Aorta (tissue), 5 donors: ENCODE measurements at regions not wholly inside any gene's neighbourhood (a gene's known extent, or its start where the extent isn't known, plus 50 kb on each side); places are given as distances from the start of the nearest gene placed in this dataset.

Experiments used
- ATAC-seq: fragments of 200-7000 bp; cut with Tn5 transposase; one replicate; pipeline ENCODE4 v1.9.1; 2022; ENCODE audit warnings: moderate library complexity; ENCODE audit not compliant: low FRiP score
- DNase-seq, 2 donors: peaks; one replicate each; pipeline ENCODE4 v3.0.0-alpha.2; 2020
- H3K27ac ChIP-seq, 2 donors: one replicate each; pipeline ENCODE4 v1.5.1; 2013; ENCODE audit warnings: low read length in 2 of 2, mild to moderate bottlenecking in 2 of 2, moderate library complexity in 2 of 2, control low read depth in 1 of 2, inconsistent platforms in 1 of 2, low read depth in 1 of 2
- H3K27me3 ChIP-seq, 2 donors: one replicate each; pipeline ENCODE4 v1.6.1; 2013; ENCODE audit warnings: control low read depth in 1 of 2, low read length in 1 of 2, mild to moderate bottlenecking in 1 of 2, moderate library complexity in 1 of 2; ENCODE audit not compliant: insufficient read depth in 2 of 2, control insufficient read depth in 1 of 2
- H3K36me3 ChIP-seq, 2 donors: one replicate each; pipeline ENCODE4 v1.6.1; 2013; ENCODE audit warnings: control low read depth in 1 of 2, low read length in 1 of 2, mild to moderate bottlenecking in 1 of 2; ENCODE audit not compliant: insufficient read depth in 2 of 2, control insufficient read depth in 1 of 2
- H3K4me1 ChIP-seq, 2 donors: one replicate each; pipeline ENCODE4 v1.6.1; 2013; ENCODE audit warnings: low read length in 2 of 2, control low read depth in 1 of 2, mild to moderate bottlenecking in 1 of 2, moderate library complexity in 1 of 2; ENCODE audit not compliant: insufficient read depth in 2 of 2, control insufficient read depth in 1 of 2
- H3K4me3 ChIP-seq, 2 donors: one replicate each; pipeline ENCODE4 v1.5.1; 2013; ENCODE audit warnings: low read length in 2 of 2, control low read depth in 1 of 2, mild to moderate bottlenecking in 1 of 2
- H3K9me3 ChIP-seq: one replicate; pipeline ENCODE4 v1.6.1; 2013; ENCODE audit warnings: mild to moderate bottlenecking, low read length; ENCODE audit not compliant: control insufficient read depth
- WGBS, 2 donors: extraction: QIAGEN DNeasy Blood & Tissue Kit; methylation state at CpG; one replicate each; pipeline ENCODE4 v1.1.7; 2013; 5-methylcytosine and 5-hydroxymethylcytosine counted together
- intact Hi-C, 2 donors: fragments of 100-400 bp; cut with DNase I; formaldehyde crosslinking; loops; one replicate each; pipeline versions ENCODE4 v1.14.2 to v1.15.0; 2022
- donor health status: healthy with polysubstance abuse.
- donor health status: Bipolar disorder and iron deficiency.
- donor health status: DM: no; HTN: no; CAD: no.
- donor health status: DM: no; HTN: no; CAD: no.
- donor health status: DM: yes; HTN: yes; CAD: no.

DNA sequence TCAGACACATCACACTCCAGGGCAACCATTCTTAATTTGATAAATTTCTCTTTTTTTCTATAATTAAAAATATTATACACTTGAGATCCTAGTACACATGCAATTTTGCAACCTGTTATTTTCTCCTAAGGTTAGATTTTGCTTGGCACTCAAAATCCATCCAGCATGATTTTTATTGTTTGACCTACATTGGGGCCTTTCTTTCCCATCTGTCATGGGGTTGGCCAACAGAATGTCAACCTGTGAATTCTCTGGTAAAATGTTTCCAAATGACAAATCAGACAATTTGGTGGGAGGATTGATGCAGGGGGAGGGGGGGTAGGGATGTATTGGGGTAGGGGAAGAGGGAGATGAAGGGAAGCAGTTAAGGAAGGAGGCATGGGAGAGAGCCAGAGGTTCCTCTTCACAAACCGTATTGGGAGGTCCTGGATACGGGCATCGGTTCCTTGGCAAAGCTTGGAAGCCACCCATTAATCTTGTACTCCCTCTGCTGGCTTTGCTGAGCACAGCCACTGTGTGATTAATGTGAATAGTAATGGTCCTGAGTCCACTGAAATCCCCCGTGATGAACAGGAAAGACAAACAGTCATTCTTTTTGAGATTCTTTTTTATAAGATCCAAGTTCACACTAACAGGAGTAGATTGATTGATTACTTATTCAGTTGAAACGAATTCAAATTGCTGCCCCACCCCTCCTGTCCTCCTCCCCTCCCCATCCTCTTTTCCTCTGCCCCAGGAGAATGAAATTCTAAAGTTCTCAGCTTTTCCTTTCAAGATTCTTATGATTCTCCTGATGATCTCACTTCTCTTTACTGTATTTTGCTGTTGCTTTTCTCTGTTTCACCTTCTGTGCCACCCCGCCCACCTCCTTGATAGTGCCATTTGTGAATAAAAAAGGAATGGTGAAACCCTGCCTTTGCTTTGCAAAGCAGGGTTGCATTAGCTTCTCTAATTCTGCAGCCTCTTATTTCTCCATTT lies 82.2 kb upstream of the SLC25A26 start:
- WGBS, 2 donors: 18% methylated on average over 6 of the region's 6 CpGs
- H3K27me3 ChIP-seq: no peaks in the 10 kb centered on the region
- ATAC-seq (peak; percentile 85), DNase-seq (peak in 1 of 2 donors; percentile 59)
- no peaks in the 10 kb centered on the region for H3K36me3 ChIP-seq
- no peak overlapping the region for H3K4me3 ChIP-seq
- H3K27ac ChIP-seq: no peak overlapping the region
- intact Hi-C loops: loop anchor here (1.0 to 5.0 kb wide), 3 partner anchors 101 to 353 kb away; partner anchors contain the start of gene MAGI1 (in 2 of the 2)
- H3K4me1 ChIP-seq: no peaks in the 10 kb centered on the region
- H3K9me3 ChIP-seq: no peaks in the 10 kb centered on the region

GRCh38 chr3:66136597-66136996 lies 84.2 kb upstream of the SLC25A26 start:
- 87 to 91% methylated on average over 1 of the region's 1 CpG for WGBS, 2 donors
- no peak for DNase-seq
- H3K27ac ChIP-seq: no peak overlapping the region
- H3K36me3 ChIP-seq: no peaks in the 10 kb centered on the region
- intact Hi-C loops: loop anchor here (5.0 kb wide), 2 partner anchors 99 to 349 kb away; partner anchors contain the start of gene MAGI1 (in 2 of the 2)
- no peaks in the 10 kb centered on the region for H3K9me3 ChIP-seq
- ATAC-seq: no peak
- no peaks in the 10 kb centered on the region for H3K4me1 ChIP-seq
- H3K27me3 ChIP-seq: no peaks in the 10 kb centered on the region
- H3K4me3 ChIP-seq: no peak overlapping the region

DNA sequence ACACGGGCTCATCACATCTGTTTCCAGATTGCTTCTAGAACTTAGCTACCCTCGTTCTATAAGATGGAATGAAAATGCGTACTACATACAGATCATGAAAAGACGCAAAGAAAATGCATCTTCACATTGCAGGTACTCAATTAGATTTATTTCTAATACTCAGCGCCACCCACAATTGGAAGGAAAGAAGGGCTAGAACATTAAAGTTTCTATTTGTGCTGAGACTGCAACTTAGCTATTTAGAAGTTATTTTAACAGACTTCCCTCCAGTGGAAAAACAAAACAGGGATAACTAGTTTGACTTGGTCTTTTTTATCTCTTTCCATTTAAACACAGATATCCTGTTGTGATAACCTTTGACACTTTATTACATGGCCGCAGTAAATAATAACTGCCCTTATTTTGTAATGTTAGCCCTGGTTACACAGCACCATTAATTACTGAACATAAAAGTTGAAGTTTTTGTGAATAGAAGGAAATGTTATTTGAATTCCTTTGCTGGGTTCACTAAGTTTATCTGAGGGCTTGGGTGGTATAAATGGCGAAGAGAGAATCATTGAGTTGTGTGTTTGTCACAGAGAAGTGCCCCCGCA lies 86.9 kb upstream of the SLC25A26 start:
- no peaks in the 10 kb centered on the region for H3K9me3 ChIP-seq
- H3K27me3 ChIP-seq: no peaks in the 10 kb centered on the region
- H3K27ac ChIP-seq: no peak overlapping the region
- H3K4me3 ChIP-seq: no peak overlapping the region
- no peak for ATAC-seq
- H3K4me1 ChIP-seq: no peaks in the 10 kb centered on the region
- no peaks in the 10 kb centered on the region for H3K36me3 ChIP-seq
- intact Hi-C loops: no loop called here
- no peak for DNase-seq
- 86 to 88% methylated on average over 8 of the region's 8 CpGs for WGBS, 2 donors

- ATAC-seq (no peak), DNase-seq (no peak)
- Histone ChIP-seq H3K4me3 (no peak overlapping the region), H3K4me1 (no peaks in the 10 kb centered on the region), H3K9me3 (no peaks in the 10 kb centered on the region), H3K27ac (no peak overlapping the region), H3K36me3 (no peaks in the 10 kb centered on the region), H3K27me3 (no peaks in the 10 kb centered on the region)
- 95 to 97% methylated on average over 6 of the region's 6 CpGs for WGBS, 2 donors
- intact Hi-C loops: no loop called here
Measured at GRCh38 chr3:66133050-66133757, 87.6 kb upstream of the SLC25A26 start.

DNA sequence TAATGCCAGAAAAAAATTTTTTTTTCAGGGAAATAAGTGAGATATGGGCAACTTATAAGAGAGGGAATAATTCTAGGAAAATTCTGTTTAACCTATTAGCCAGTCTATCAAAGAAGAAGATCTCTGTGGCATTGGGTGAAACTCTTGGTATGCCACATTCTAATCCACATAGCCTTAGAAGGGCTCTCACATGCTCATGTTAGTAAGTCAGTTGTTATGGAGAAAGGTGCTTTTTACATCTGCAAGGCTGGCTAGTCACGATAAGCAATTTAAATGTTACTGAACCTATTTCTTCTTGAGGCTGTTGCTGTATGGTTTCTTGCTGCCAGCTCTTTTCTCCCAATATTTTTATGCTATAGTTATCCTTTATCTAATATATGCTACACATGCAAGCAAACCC lies 89.9 kb upstream of the MAGI1 start:
- DNase-seq (no peak), ATAC-seq (no peak)
- no peak overlapping the region for H3K4me3 ChIP-seq
- no peak overlapping the region for H3K27ac ChIP-seq
- no peaks in the 10 kb centered on the region for H3K4me1 ChIP-seq
- H3K27me3 ChIP-seq: no peaks in the 10 kb centered on the region
- H3K9me3 ChIP-seq: no peaks in the 10 kb centered on the region
- 71 to 82% methylated on average over 1 of the region's 1 CpG for WGBS, 2 donors
- no peaks in the 10 kb centered on the region for H3K36me3 ChIP-seq
- intact Hi-C loops: no loop called here

- Histone ChIP-seq H3K4me1 (no peaks in the 10 kb centered on the region), H3K27me3 (no peaks in the 10 kb centered on the region), H3K9me3 (no peaks in the 10 kb centered on the region), H3K27ac (no peak overlapping the region), H3K36me3 (no peaks in the 10 kb centered on the region), H3K4me3 (no peak overlapping the region)
- WGBS, 2 donors: 78 to 81% methylated on average over 6 of the region's 6 CpGs
- intact Hi-C loops: no loop called here
- ATAC-seq (no peak), DNase-seq (no peak)
Measured at GRCh38 chr3:66121318-66121717, 82.6 kb upstream of the MAGI1 start.

- ATAC-seq (no peak), DNase-seq (peak in 1 of 2 donors; percentile 67)
- Histone ChIP-seq H3K4me3 (no peak overlapping the region), H3K9me3 (no peaks in the 10 kb centered on the region), H3K36me3 (no peaks in the 10 kb centered on the region), H3K27ac (peak overlapping the region in 1 of 2 donors; percentile 49), H3K4me1 (peaks cover 0 to 4% of the 10 kb centered on the region in 2 donors), H3K27me3 (no peaks in the 10 kb centered on the region)
- 41 to 50% methylated on average over 6 of the region's 6 CpGs for WGBS, 2 donors
- intact Hi-C loops: loop anchor here in 1 of 2 donors (5.0 kb wide), 1 partner anchor 79 kb away; the partner anchor contains the start of gene MAGI1
Measured at GRCh38 chr3:66115858-66116654, 77.3 kb upstream of the MAGI1 start.

DNA sequence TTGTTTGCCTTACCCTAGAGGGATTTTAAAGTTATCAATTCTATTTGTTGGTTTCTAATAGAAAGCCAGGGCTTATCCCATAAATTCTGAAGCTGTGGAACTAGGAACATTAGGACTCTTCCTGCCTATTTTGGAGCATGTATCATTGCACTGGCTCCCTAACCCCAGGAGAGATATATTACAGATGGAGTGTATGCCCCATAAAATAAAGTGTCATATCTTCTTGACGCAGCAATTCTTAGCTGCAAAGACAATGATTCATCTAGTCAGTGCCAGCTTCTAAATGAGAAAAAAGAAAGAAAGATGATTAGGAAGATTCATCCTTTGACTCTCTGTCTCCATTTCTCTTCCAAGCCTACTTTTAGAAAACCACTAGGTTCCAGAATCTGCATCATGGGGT lies 74.8 kb upstream of the MAGI1 start:
- intact Hi-C loops: no loop called here
- ATAC-seq: no peak
- 92 to 93% methylated on average over 1 of the region's 1 CpG for WGBS, 2 donors

More for the DNA sequence above, 74.8 kb upstream of the MAGI1 start:
- Histone ChIP-seq H3K27me3 (no peaks in the 10 kb centered on the region), H3K4me3 (no peak overlapping the region), H3K4me1 (peaks cover 0 to 4% of the 10 kb centered on the region in 2 donors), H3K27ac (no peak overlapping the region), H3K36me3 (no peaks in the 10 kb centered on the region), H3K9me3 (no peaks in the 10 kb centered on the region)
- no peak for DNase-seq
